ENCODE measurements at regions not wholly inside any gene's neighbourhood (a gene's known extent, or its start where the extent isn't known, plus 50 kb on each side); places are given as distances from the start of the nearest gene placed in this dataset.

DNA sequence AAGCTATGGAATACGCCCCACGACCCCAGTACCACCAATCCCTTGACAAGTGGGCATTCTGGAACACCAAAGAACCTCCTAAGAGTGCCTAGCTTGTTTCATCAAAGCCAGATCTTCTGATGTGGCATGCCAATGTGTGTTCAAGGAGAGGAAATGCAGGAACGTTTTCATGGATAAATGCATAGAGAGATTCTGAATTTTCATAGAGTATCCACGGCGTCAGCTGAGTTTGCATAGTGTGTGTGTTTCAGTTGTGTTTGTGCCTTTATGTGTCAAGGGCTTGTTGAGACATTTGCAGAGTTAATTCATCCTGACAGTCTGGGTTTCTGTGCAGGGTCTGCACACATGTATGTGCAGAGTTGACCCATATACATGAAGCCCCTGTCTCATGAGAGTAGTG, 172.7 kb upstream of the LRFN2 start:
- TF ChIP-seq, protein P1, sequence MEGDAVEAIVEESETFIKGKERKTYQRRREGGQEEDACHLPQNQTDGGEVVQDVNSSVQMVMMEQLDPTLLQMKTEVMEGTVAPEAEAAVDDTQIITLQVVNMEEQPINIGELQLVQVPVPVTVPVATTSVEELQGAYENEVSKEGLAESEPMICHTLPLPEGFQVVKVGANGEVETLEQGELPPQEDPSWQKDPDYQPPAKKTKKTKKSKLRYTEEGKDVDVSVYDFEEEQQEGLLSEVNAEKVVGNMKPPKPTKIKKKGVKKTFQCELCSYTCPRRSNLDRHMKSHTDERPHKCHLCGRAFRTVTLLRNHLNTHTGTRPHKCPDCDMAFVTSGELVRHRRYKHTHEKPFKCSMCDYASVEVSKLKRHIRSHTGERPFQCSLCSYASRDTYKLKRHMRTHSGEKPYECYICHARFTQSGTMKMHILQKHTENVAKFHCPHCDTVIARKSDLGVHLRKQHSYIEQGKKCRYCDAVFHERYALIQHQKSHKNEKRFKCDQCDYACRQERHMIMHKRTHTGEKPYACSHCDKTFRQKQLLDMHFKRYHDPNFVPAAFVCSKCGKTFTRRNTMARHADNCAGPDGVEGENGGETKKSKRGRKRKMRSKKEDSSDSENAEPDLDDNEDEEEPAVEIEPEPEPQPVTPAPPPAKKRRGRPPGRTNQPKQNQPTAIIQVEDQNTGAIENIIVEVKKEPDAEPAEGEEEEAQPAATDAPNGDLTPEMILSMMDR (IDR thresholded peaks at IDR 0.05 in 4 of 5, conservative IDR thresholded peaks at IDR 0.05 in 1 of 5), result no peak
- TF ChIP-seq POLR2A (IDR thresholded peaks at IDR 0.05), result no peak
